ENCODE measurements at regions not wholly inside any gene's neighbourhood (a gene's known extent, or its start where the extent isn't known, plus 50 kb on each side); places are given as distances from the start of the nearest gene placed in this dataset.

GRCh38 chr2:40592218-40592617, 140.3 kb upstream of the SLC8A1 start:
- DNase-seq (ENCODE audit: low read depth) = no peak
- H3K4me3 ChIP-seq (ENCODE audit: control insufficient read depth, low read depth, low read length) = no peak overlapping the region
- TF ChIP-seq CTCF (conservative IDR thresholded peaks at IDR 0.05; ENCODE audit: control insufficient read depth, insufficient read depth, low read depth, low read length) = no peak

GRCh38 chr2:40606862-40607261, 155.0 kb upstream of the SLC8A1 start:
- TF ChIP-seq CTCF (conservative IDR thresholded peaks at IDR 0.05; ENCODE audit: control insufficient read depth, insufficient read depth, low read depth, low read length) = no peak
- no peak overlapping the region for H3K4me3 ChIP-seq (ENCODE audit: control insufficient read depth, low read depth, low read length)
- DNase-seq (ENCODE audit: low read depth) = peak; percentile 61

GRCh38 chr2:40611196-40611595, 159.3 kb upstream of the SLC8A1 start:
- TF ChIP-seq CTCF (conservative IDR thresholded peaks at IDR 0.05; ENCODE audit: control insufficient read depth, insufficient read depth, low read depth, low read length) = no peak
- H3K4me3 ChIP-seq (ENCODE audit: control insufficient read depth, low read depth, low read length) = no peak overlapping the region
- no peak for DNase-seq (ENCODE audit: low read depth)

GRCh38 chr2:40625849-40626248, 174.0 kb upstream of the SLC8A1 start:
- peak; percentile 91 for DNase-seq (ENCODE audit: low read depth)
- no peak for TF ChIP-seq CTCF (conservative IDR thresholded peaks at IDR 0.05; ENCODE audit: control insufficient read depth, insufficient read depth, low read depth, low read length)
- no peak overlapping the region for H3K4me3 ChIP-seq (ENCODE audit: control insufficient read depth, low read depth, low read length)

- TF ChIP-seq CTCF (conservative IDR thresholded peaks at IDR 0.05; ENCODE audit: control insufficient read depth, insufficient read depth, low read depth, low read length) = no peak
- no peak overlapping the region for H3K4me3 ChIP-seq (ENCODE audit: control insufficient read depth, low read depth, low read length)
- DNase-seq (ENCODE audit: low read depth) = no peak
These were observed 176.7 kb upstream of the SLC8A1 start for GRCh38 chr2:40628556-40628955.

GRCh38 chr2:40629768-40630434, 178.0 kb upstream of the SLC8A1 start:
- no peak for DNase-seq (ENCODE audit: low read depth)
- no peak for TF ChIP-seq CTCF (conservative IDR thresholded peaks at IDR 0.05; ENCODE audit: control insufficient read depth, insufficient read depth, low read depth, low read length)
- no peak overlapping the region for H3K4me3 ChIP-seq (ENCODE audit: control insufficient read depth, low read depth, low read length)

- DNase-seq (ENCODE audit: low read depth) = no peak
- no peak overlapping the region for H3K4me3 ChIP-seq (ENCODE audit: control insufficient read depth, low read depth, low read length)
- no peak for TF ChIP-seq CTCF (conservative IDR thresholded peaks at IDR 0.05; ENCODE audit: control insufficient read depth, insufficient read depth, low read depth, low read length)
These were observed 187.4 kb upstream of the SLC8A1 start for GRCh38 chr2:40639320-40639719.

All from fibroblast of mammary gland (primary cell).